HuH-7 (cell line): ENCODE measurements at regions not wholly inside any gene's neighbourhood (a gene's known extent, or its start where the extent isn't known, plus 50 kb on each side); places are given as distances from the start of the nearest gene placed in this dataset.

Experiments
- DNase-seq: peaks from one replicate; pipeline ENCODE4 v3.0.0; 2011; ENCODE audit warnings: low spot score

DNA sequence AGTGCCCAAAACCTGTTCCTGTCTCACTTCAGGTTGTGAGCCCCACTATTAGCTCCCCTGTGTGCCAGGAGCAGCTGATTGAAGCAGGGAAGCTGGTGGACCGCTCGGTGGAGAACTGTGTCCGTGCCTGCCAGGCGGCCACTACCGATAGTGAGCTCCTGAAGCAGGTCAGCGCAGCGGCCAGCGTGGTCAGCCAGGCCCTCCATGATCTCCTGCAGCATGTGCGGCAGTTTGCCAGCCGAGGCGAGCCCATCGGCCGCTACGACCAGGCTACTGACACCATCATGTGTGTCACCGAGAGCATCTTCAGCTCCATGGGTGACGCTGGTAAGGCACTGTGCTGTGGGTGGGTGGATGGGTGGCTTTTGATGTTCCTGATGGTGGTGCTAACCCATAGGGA lies 334.1 kb upstream of the TPM1 start:
- no peak for DNase-seq

DNA sequence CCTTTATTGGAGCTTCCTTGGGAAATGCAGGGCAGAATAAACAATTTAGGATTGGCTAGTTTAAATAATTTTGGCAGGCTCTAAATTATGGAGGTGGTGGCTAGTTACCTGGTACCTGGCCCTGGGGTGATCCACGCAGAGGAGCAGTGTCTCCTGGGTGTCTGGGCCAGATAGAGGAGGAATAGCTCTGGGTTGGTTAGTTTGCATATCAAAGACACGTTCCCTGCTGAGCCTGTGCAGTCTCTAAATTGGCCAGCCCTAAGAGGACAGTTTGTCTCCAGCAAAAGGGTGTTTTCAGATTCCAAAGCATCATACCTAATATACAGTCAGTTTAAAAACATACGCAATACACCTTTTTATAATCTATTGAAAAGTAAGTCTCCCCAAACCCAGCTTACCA lies 333.3 kb upstream of the TPM1 start:
- DNase-seq, result no peak

DNA sequence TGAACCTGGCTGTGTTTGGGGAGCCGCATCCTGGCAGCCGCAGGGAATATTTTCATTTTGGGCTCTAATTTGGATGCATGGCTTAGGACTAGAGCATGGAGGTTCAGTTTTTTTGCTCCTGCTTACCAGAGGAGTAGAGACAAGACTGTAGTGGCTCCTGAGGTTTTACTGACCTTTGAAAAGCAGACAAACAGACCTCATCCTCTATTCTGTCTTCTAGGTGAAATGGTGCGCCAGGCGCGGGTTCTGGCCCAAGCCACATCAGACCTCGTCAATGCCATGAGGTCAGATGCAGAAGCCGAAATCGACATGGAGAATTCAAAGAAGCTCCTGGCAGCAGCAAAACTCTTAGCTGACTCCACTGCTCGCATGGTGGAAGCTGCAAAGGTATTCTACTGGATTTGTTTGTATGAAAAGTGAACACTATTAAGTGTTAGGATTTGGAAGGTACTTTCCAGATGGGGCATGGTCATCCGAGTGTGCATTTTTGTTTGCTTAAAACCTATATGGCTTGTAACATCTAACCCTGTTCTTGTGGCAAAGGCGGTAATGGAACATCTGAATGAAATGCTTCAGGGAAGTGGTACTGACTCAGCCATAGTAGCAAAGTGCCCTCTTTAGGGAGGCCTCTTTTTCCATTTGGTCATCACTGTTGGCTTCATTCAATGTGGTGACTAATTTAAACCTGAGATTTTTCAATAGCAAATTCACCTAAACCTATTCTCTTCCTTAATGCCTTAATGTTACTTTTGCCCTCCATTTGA lies 330.7 kb upstream of the TPM1 start:
- DNase-seq, result no peak

DNA sequence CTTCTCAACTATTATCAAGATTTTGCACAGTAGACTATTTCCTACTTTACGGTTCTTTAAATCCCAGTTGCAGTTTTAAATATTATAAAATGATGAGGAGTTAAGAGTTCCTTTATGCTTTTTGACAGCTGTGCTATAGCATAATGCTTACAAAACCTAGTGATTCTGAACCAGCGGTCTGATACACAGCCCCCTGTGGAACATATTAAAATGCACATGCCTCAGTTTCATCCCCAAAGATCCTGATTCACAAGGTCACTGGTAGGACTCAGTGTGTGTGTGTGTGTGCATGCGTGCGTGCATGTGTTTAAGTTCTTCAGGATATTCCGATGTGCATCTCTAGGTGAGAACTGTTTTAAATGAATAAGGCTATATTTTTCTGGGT lies 330.1 kb upstream of the TPM1 start:
- no peak for DNase-seq

DNA sequence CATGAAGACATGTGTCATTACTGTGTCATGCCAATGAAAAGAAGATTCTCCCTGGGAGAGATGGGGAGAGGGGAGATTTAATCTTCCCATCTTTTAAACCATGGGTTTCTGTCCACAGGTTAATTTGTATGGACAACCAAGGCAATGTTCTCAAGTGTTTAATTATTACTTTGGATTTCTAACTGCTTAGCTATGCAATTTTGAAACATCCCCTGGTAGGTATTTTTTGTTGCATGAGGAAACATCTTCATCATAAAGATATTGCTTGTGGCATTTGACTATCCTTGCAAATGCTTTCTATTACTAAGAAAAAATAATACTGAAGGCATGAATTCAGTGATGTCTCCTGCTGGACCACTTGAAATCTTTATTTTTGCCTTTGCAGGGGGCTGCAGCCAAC lies 326.6 kb upstream of the TPM1 start:
- no peak for DNase-seq

DNA sequence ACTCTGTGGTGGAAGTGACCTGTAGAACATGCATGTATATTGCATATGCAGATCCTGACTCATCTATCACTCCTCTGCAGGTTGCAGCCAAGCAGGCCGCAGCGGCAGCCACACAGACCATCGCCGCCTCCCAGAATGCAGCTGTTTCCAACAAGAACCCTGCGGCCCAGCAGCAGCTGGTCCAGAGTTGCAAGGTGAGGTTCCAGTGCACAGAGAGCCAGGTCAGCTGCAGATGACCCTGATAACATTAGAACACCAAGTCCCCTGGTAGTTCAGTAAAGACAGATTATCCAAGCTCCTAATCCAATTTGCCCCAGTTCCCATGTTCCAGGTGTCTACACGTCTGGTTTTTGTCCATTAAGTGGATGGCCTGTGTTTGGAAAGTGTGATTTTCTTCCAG lies 325.1 kb upstream of the TPM1 start:
- no peak for DNase-seq

DNA sequence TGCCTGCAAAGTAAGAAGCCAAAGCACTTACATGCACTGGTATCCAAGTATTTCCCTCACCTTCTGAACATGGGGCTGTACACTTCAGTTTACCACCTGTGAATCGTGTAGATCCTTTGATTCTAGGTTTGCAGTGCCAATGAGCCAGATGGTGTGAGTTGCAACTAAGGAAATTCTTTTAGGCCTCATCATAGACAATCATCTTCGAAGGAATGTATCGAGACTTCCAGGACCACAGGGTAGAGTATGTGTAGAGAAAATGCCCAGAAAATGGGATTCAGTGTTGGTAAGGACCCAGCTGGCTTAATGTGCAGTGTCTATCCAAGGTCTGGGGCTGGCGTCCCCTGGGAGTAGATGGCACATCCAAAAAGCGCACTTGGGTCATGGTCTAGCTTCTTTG lies 323.2 kb upstream of the TPM1 start:
- no peak for DNase-seq

DNA sequence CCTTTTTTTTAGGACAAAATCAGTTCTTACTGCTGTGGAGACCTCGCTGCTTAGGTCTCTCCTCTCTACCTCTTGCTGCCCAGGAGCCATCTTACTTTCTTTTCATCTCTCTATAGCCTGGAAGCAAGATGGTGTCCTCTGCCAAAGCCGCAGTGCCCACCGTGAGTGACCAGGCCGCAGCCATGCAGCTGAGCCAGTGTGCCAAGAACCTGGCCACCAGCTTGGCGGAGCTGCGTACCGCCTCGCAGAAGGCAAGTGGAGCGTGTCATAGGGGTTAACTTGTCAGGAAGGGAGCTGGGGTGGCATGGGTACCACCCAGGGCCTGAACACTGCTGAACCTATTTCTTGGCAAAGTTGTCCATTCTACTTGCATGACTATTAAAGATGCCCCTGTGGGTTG lies 320.3 kb upstream of the TPM1 start:
- DNase-seq, result no peak

DNA sequence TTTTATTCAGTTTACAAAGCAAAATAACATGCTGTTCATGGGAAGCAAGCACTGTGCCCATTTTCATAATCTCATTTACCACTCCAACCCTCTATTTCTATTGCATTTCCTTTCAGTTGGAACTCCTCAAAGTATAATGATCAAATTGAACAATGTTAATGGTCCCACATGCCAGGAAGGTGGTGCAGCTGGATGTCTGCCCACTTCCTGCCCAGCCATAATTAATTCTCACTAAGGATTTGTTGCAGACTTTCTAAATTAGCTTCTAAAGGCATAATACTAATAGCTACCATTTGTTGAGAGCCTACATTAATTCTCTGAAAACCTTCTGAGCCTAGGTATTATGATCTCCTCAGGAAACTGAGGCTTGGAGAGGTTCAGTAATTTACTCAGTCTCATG lies 316.1 kb upstream of the TPM1 start:
- DNase-seq, result no peak

DNA sequence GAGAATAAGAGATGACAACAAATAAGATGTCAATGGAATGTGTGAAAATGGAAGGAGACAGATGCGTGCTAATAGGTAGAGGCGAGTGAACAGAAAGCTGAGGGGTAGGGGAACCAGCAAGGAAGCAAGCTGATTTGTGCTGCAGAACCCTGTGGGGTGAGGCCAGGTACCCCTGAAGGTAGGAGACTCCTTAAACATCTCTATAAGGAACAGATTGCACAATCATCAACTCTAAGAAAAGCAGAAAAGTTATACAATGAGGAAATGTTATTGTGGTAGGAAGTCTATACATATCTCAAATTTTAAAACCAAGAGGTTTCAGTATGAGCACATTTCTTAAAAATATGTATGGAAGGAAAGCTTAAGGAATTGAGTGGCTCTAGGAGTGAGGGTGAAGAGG lies 315.0 kb upstream of the TPM1 start:
- DNase-seq, result no peak

DNA sequence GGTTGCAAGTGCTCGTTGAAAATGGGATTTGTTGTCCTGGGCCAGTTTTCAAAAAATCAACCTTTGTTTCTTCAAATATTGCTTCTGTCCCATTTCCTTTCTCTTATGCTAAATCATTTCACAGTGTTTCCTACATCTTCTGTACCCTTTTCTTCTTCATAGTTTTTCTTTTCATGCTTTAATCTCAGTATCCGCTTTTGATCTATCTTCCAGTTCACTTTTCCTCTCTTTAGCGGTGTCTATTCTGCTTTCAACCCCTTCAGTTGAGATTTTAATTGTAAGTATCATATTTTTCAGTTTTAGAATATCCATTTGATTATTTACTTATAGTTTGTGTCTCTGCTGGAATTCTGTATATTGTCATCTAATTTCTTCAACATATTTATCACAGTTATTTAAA lies 311.7 kb upstream of the TPM1 start:
- DNase-seq, result no peak

DNA sequence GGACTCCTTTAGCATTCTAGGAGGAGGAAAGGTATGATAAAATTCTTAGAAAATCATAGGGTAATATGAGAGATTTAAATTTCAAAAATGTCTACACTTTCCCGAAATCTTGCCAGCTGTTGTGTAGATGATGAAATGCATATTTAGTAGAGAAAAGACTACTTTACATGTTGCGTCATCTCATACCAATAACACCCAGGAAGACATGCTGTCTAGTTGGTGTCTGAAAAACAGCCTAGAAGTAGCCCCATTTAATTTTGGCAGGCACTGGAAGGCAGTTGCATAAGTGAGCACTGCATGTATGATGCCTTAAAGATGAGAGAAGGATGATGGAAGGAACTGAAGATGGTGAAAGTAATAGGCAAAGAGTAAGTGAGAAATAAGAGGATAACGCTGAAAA lies 310.5 kb upstream of the TPM1 start:
- DNase-seq, result no peak

DNA sequence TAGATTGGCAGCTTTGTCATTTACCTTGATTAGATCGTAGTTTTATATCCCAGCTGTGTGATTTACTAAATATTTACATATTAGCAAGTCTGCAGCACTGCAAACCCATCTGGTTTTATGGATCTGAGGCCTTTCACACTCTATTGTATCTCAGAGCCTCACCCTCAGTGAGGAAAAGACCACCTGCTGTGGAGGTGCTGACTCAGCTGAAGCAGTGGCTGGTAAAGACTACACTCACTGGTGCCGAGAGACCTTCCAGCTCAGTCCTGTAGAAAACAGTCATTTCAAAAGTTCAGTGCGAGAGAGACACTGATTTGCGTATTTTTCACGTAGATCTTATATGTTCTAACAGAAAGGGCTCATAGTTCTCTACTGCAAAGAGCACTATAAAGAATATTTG lies 307.8 kb upstream of the TPM1 start:
- DNase-seq, result no peak

DNA sequence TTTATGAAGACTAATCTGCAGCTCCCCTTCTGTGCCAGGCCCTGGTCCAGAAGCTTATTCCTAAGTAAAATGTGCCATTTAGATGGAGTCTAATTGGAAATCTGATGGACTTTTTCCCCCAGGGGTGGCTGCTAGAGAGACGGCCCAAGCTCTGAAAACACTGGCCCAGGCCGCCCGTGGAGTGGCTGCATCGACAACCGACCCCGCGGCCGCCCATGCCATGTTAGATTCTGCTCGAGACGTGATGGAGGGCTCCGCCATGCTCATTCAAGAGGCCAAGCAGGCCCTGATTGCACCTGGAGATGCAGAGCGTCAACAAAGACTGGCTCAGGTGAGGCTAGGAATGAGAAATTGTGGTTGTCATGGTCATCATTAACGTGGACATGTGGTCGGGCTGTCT lies 305.8 kb upstream of the TPM1 start:
- DNase-seq, result no peak

DNA sequence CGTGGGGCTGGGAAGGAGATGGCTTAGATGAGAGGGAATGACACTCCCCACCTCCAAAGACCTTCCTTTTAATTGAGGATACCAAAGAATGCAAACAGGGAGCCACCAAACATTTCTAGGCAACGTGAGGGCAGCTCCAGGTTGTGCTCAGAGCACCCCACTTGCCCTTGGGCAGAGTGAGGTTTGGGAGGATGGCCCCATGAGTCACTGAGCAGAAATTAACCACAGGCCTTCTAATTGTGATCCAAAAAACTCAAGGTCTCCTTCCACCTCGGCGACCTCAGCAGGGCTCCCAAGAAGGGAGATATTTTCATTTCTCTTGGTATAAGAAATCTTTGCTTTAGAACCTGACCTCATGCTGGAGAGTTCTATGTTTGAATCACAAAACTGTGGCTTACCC lies 305.0 kb upstream of the TPM1 start:
- no peak for DNase-seq

DNA sequence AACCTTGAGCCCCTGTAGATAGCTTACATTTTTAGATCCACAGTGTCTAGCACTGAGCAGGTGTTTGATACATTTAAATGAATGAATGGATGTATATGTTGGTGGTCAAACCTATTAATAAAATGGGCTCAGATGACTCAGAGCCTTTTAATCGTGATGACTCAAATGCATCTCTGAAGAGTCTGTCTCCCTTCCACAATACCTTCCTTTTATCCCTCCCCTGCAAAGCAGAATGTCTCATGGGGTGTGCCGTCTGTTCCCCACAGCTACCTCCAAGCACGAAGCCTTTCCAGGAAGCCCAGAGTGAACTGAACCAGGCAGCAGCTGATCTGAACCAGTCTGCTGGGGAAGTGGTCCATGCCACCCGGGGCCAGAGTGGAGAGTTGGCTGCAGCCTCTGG lies 303.5 kb upstream of the TPM1 start:
- DNase-seq, result no peak

DNA sequence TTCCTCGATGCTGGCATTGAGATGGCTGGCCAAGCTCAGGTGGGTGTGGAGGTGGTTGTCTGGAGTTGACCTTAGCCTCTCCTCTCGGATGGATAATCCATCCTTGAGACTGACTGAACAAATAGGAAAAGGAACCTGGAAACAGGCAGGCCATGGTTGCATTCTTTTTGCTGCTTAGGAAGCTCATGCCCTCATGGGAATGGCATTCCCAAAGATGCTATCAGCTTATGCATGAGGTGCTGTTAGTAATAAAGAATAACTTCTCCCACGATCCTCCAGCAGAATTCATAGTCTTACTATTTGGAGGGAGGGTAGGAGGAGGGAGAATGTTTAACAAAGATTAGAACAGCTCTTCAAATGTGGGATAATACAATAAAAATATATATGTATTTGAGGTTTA lies 303.0 kb upstream of the TPM1 start:
- DNase-seq, result no peak

DNA sequence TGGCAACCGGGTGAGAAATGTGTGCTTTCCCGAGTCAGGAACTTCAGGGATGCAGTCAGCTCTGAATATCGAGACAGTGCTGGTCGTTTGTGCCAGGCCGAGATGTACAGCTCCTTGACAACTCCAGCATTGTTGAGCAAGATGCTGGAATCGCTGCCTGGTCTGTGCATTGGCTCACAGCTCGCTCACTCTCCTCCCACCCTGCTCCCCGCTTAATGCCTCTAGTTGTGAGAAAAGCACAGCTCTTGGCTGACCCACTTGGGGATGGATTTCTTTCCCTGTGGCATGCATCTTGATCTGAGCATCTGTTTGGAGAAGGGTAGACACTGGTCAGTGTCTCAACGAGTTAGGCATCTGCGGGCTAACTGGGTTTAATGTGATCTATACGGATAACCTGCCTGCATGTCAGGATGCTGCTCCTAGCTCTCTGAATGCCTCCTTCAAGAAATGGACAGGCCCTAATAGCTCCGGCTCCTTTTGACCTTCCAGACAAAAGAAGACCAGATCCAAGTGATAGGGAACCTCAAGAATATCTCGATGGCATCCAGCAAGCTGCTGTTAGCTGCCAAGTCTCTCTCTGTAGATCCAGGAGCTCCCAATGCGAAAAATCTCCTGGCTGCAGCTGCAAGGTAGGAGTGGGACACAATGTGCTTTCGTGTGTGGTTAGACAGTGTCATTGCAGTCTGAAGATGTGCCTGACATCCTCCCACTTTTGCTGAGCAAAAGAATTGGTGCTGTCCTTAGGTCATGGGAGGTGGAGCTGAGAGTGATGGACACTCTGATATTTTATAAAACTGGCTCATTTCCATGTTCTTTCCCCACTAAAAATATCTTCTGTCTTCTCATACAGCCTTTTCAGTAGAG lies 302.2 kb upstream of the TPM1 start:
- no peak for DNase-seq

DNA sequence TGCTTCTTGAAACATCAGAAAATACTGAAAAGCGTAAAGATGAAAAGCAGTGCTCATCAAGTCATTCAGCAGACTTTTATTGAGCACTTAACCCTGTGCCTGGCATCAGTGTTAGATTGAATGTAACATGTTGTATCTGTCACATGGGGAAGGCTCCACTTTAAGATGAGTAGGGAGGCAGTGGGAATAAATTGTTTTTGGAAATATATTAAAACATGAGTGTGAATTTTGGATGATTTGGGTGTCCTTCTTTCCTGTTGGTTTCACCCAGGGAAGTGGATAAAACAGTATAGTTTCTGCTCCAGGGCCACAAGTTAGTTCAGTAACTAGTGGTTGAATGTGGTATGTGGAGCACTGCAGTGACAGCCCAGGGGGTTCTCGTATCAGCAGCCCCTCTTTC lies 301.4 kb upstream of the TPM1 start:
- DNase-seq, result no peak

DNA sequence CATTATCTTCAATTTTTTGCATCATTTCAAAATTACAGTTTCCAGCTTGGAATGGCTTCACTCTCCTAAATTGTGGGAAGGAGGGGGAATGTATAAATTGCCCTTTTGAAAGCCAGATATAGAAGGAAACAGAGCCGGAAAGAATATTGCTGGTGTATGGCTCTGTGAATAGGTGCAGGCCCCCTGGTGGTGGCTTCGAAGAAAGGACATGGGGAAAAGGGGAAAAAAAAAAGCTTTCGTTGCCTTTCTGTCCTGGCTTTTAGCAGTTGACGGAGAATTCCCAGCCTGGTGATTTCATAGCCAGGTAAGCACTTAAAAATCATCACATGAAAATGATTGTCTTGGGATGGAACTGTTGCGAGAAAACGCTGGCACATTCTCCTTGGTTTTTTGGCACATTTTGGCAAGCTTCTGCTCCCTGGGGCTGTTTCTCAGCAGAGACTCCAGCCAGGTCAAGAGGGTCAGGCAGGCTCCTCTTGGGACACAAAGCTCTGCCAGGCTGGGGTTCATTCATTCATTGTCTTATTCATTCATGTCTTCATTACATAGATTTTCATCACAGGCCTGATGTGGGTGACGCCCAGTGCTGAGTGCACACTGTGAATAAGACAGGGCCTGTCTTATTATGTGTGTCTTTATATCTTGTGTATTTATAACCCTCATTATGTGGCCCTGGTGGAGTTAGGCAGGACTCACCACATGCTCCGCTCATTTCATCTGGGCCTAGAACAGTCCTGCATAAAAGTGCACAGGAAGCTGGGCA lies 300.0 kb upstream of the TPM1 start:
- DNase-seq, result peak; percentile 51

DNA sequence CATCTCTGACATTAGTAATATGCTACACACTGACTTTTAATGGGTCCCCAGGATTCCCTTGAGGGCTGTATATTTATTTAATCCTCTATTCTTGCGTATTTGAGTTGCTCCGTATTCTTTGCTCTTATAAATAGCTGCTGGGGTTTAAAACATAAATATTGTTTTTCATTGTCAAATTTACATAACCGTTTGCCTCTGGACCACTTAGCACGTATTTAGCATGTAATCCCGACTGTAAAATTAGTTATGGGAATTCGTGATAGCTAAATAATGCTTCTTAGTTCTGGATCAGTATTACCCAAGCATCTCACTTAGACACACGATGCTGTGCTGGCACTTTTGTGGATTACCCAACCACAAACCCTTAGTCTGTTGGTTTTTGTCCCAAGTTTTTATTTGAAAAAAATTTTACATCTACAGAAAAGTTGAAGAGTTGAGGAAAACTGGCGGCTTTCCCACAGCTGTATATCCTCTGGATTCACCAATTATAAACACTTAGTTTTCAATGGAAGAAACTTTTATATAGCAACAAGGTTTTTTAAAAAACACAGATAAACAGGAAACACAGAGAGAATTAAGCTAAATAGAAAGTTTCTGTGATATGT lies 296.8 kb upstream of the TPM1 start:
- no peak for DNase-seq

DNA sequence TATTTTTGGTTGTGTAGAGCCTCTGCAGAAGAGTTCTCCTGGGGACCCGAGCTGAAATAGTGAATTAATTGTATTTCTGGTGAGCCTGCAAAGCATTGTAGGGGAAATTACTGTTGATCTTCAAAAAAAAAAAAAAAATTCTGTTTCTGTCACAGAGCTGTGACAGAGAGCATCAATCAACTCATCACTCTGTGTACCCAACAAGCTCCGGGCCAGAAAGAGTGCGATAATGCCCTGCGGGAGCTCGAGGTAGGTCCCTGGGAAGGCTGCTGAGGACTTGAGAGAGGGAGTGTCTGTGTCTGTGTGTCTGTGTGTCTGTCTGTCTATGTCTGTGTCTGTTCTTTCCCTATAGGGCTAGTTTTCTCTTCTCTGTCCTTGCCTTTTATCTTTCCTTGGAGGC lies 294.4 kb upstream of the TPM1 start:
- no peak for DNase-seq
